ENCODE measurements at regions not wholly inside any gene's neighbourhood (a gene's known extent, or its start where the extent isn't known, plus 50 kb on each side); places are given as distances from the start of the nearest gene placed in this dataset.

GRCh38 chr18:59764281-59764680, 67.1 kb upstream of the CCBE1 start:
- TF ChIP-seq ELF1 (IDR thresholded peaks at IDR 0.05; ENCODE audit: borderline replicate concordance, low read depth) = no peak
- no peak for TF ChIP-seq CTCF (IDR thresholded peaks at IDR 0.05 in 2 of 3, conservative IDR thresholded peaks at IDR 0.05 in 1 of 3; ENCODE audit: borderline replicate concordance in 1 of 3, insufficient read depth in 1 of 3, low read depth in 2 of 3, low read length in 2 of 3)
- no peak for TF ChIP-seq EZH2phosphoT487 (IDR thresholded peaks at IDR 0.05; ENCODE audit: borderline replicate concordance)
- no peak for TF ChIP-seq MAX (IDR thresholded peaks at IDR 0.05)
- no peak for TF ChIP-seq SP1 (IDR thresholded peaks at IDR 0.05; ENCODE audit: low read depth)
- TF ChIP-seq EZH2 (IDR thresholded peaks at IDR 0.05) = no peak
- TF ChIP-seq JUND (IDR thresholded peaks at IDR 0.05) = no peak
- TF ChIP-seq REST (IDR thresholded peaks at IDR 0.05; ENCODE audit: low read depth) = no peak
- no peak for TF ChIP-seq POLR2AphosphoS5 (IDR thresholded peaks at IDR 0.05; ENCODE audit: low read depth, low read length)
- no peak for TF ChIP-seq POLR2A (IDR thresholded peaks at IDR 0.05; ENCODE audit: borderline replicate concordance, extremely low read depth, insufficient read depth, insufficient read length)
- TF ChIP-seq CEBPB (IDR thresholded peaks at IDR 0.05; ENCODE audit: low read depth) = no peak
